GM12874 (cell line): ENCODE measurements at regions not wholly inside any gene's neighbourhood (a gene's known extent, or its start where the extent isn't known, plus 50 kb on each side); places are given as distances from the start of the nearest gene placed in this dataset.

Experiments
- CTCF ChIP-seq: IDR thresholded peaks from 2 replicates; pipeline ENCODE4 v1.5.1; 2011; ENCODE audit warnings: low read depth, mild to moderate bottlenecking, control low read depth, low read length, moderate library complexity; ENCODE audit not compliant: insufficient read depth

- TF ChIP-seq CTCF, result no peak
Measured at GRCh38 chr4:123884922-123885321, 488.3 kb downstream of the SPRY1 start.

DNA sequence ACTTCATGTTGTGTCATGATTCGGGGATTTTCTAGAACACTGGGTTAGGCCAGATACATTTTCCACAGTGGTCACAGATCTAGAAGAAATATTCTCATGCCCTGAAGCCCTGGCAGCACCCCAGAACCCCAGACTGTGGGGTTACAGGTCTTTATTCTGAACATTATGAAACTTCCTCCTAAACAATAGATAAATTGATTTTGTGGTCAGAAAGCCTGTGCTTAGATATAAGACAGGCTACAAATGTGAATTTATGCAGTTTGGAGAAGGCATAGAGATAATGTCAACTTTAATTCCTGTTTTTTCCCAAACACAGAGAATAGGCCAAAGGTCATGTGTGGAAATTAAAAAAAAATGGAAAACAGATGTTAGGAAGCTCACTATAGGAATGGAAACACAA lies 492.9 kb downstream of the SPRY1 start:
- no peak for TF ChIP-seq CTCF

DNA sequence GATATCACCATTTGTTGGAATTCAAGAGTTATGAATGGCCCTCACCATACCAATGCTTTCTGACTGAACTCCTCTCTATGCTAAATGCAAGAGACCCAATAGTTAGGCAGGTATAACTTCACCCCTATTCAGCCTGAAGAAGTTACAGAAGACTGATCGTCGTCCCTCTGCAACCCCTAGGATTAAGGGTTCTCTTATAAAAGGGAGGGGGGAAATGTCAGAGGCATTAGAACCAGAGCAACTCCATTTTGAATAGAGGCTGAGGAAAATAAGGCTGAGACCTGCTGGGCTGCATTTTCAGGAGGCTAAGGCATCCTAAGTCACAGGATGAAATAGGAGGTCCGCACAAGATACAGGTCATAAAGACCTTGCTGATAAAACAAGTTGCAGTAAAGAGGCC lies 494.3 kb downstream of the SPRY1 start:
- no peak for TF ChIP-seq CTCF

DNA sequence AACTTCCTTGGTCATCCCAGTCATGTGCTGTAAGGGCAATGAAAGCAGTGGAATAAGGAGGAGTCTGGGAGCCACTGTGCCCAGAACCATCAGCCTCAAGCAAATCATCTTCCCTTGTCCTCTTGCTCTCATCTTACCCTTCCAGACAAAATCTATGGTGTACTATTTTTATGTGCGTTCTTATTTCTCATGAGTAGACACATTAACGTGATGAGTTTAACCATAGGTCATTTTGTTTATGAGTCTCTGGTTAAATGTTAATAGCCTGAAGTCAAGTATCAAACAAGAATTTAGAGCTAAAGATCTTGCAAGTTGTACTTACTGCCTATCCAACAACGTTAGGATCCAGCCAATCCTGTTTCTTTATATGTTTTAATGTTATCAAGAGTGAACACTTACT lies 495.3 kb downstream of the SPRY1 start:
- TF ChIP-seq CTCF, result no peak

DNA sequence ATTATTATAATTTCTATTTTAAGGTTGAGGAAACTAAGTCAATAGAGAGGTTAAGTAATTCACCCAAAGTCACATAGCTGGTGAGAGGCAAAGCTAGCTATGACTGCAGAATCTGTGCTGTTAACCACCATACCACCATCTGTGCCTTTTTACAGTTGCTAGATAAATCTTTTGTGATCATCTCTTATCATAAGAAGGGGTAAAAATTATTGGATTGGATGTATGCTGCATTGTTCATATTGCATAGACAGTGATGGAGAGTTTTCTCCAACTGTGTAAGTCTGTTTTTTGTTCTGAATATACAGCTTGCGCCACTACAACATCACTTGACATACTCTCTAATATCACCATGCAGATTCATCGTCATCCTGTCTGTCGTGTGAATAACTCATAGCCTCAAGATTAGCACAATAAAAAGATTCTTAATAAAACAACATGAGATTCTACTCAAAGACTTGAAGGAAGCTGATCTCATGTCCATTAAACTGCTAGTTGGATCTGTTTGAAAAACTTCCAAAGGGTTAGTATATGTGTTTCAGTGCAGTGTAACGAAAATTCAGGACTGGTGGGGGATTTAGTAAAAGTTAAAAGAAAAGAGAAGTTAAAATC lies 495.9 kb downstream of the SPRY1 start:
- no peak for TF ChIP-seq CTCF

DNA sequence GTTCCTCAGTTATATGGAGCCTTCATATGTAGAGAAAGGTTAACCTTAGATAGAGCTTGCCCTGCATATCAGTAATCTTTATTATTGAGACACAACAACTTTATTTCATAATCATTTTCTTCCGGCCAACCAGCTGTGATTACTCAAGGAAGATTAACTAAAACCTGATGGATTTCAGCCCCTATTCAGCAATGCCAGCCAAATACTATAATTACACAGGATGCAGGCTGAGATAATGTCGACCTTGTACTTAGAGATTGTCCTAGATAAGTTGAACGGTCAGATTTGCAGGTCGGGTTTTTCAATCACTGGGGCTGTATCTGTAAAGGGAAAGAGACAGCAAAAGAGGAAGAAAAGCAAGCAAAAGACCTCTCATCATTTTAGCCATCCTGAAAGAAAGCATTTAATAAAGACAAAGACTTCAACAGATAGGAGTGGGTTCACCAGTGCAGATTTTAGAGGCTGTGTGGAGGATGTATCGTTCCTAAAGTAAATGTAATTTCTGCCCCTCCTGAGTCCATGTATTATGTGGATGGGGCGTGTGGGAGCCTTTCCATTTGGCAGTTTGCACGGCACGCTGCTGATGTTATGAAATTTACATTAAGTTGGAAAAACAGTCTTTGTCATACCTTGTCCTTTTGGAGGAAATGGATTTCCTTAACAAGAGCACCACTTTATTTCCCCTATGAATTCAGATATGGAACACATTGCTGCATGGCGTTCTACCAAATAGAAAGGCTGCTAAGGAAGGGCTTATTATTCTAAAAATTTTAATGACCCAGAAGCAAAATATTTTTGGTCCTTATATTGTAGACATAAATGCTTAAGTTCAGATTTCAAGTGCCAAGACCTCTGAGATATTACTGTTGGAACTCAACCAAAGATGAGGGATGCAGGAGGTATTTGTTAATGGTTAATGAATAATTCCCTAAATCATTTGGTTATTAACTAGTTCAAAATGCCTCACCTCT lies 496.7 kb downstream of the SPRY1 start:
- TF ChIP-seq CTCF, result no peak

GRCh38 chr4:123896446-123897071 lies 500.0 kb downstream of the SPRY1 start:
- TF ChIP-seq CTCF, result no peak
